H1 (cell line): ENCODE measurements at regions not wholly inside any gene's neighbourhood (a gene's known extent, or its start where the extent isn't known, plus 50 kb on each side); places are given as distances from the start of the nearest gene placed in this dataset.

Experiments used
- YY1 ChIP-seq: IDR thresholded peaks from 2 replicates; pipeline ENCODE4 v1.6.1; 2011; ENCODE audit warnings: low read depth, mild to moderate bottlenecking, low read length
- TF ChIP-seq, protein P1 (sequence below): IDR thresholded peaks from 2 replicates; pipeline ENCODE4 v1.6.1; 2011; ENCODE audit warnings: low read length, improper control_type of control experiment

DNA sequence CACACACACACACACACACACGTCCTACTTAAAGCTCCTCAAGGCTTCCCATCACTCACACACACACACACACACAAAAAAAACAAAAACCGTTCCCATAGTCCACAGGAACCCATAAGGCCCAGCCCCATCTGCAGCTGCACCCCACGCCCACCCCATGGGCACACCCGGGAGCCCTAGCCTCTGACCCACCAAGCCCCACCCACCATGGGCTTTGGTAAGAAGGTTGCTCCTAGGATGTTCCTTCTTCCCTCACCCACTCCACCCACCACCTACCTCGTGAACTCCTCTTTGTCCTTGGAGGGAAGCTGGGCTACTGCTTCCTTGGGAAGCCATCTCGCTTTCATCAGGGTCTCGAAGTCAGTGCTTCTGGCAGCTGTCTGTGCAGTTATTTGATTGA, 115.1 kb downstream of the TPRA1 start (continued):
- TF ChIP-seq, protein P1, sequence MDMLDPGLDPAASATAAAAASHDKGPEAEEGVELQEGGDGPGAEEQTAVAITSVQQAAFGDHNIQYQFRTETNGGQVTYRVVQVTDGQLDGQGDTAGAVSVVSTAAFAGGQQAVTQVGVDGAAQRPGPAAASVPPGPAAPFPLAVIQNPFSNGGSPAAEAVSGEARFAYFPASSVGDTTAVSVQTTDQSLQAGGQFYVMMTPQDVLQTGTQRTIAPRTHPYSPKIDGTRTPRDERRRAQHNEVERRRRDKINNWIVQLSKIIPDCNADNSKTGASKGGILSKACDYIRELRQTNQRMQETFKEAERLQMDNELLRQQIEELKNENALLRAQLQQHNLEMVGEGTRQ: no peak
- TF ChIP-seq YY1: no peak
